HG03575 (cell line): ENCODE measurements at regions not wholly inside any gene's neighbourhood (a gene's known extent, or its start where the extent isn't known, plus 50 kb on each side); places are given as distances from the start of the nearest gene placed in this dataset.

Source experiments
- ATAC-seq: cut with Tn5 transposase; IDR thresholded peaks from one replicate; pipeline ENCODE4 v1.9.1; 2021; ENCODE audit not compliant: unreplicated experiment, insufficient number of reproducible peaks, low FRiP score; ENCODE audit errors: extremely low read depth

GRCh38 chr14:49408187-49408933 lies 177.8 kb downstream of the RPS29 start:
- ATAC-seq, result no peak

- ATAC-seq, result no peak
These were observed 180.9 kb downstream of the RPS29 start for GRCh38 chr14:49405291-49405690.

- no peak for ATAC-seq
These were observed 184.8 kb downstream of the RPS29 start for GRCh38 chr14:49401373-49401772.

GRCh38 chr14:49396801-49397200 lies 189.4 kb downstream of the RPS29 start:
- ATAC-seq, result no peak

- ATAC-seq, result no peak
These were observed 204.4 kb downstream of the RPS29 start for GRCh38 chr14:49381778-49382177.

- ATAC-seq, result no peak
These were observed 218.5 kb downstream of the RPS29 start for GRCh38 chr14:49367696-49368095.

- no peak for ATAC-seq
These were observed 219.8 kb downstream of the RPS29 start for GRCh38 chr14:49366416-49366815.

GRCh38 chr14:49364752-49365117 lies 221.4 kb downstream of the RPS29 start:
- no peak for ATAC-seq

GRCh38 chr14:49363821-49364751 lies 222.1 kb downstream of the RPS29 start:
- no peak for ATAC-seq

GRCh38 chr14:49362916-49363315 lies 223.3 kb downstream of the RPS29 start:
- no peak for ATAC-seq

GRCh38 chr14:49339130-49339529 lies 247.1 kb downstream of the RPS29 start:
- no peak for ATAC-seq

GRCh38 chr14:49319810-49320209 lies 266.4 kb downstream of the RPS29 start:
- no peak for ATAC-seq

- ATAC-seq, result no peak
These were observed 270.6 kb downstream of the RPS29 start for GRCh38 chr14:49315570-49315969.

- ATAC-seq, result no peak
These were observed 271.4 kb downstream of the RPS29 start for GRCh38 chr14:49314737-49315136.

GRCh38 chr14:49313108-49313507 lies 273.1 kb downstream of the RPS29 start:
- ATAC-seq, result no peak

- ATAC-seq, result no peak
These were observed 275.9 kb downstream of the RPS29 start for GRCh38 chr14:49310298-49310697.

- ATAC-seq, result peak; percentile 42
These were observed 279.9 kb downstream of the RPS29 start for GRCh38 chr14:49306152-49306751.

GRCh38 chr14:49303946-49304516 lies 282.1 kb downstream of the RPS29 start:
- no peak for ATAC-seq

GRCh38 chr14:49297102-49297501 lies 289.1 kb downstream of the RPS29 start:
- ATAC-seq, result no peak
